Cardiac muscle cell (in vitro differentiated cells and primary cell): ENCODE measurements at regions not wholly inside any gene's neighbourhood (a gene's known extent, or its start where the extent isn't known, plus 50 kb on each side); places are given as distances from the start of the nearest gene placed in this dataset.
A peak's percentile ranks its signal among the peaks of the same experiment; 100 is the strongest.

Experiments
- DNase-seq, 2 donors: peaks; one replicate each; pipeline versions ENCODE4 v3.0.0 to v3.0.0-alpha.2; 2010 to 2017; ENCODE audit warnings: low read depth in 1 of 2, low spot score in 1 of 2
- H3K27ac ChIP-seq: fragments of 200-600 bp; sonication (generic); 2 replicates; pipeline ENCODE4 v1.5.1; 2016
- H3K27me3 ChIP-seq: fragments of 200-600 bp; sonication (generic); 2 replicates; pipeline ENCODE4 v1.6.0; 2016; ENCODE audit warnings: control low read depth
- H3K36me3 ChIP-seq: fragments of 200-600 bp; sonication (generic); 2 replicates; pipeline ENCODE4 v1.5.1; 2016; ENCODE audit warnings: control low read depth
- H3K4me1 ChIP-seq: fragments of 200-600 bp; sonication (generic); 2 replicates; pipeline ENCODE4 v1.8.1; 2017; ENCODE audit warnings: low read depth, mild to moderate bottlenecking, mixed run types
- H3K4me3 ChIP-seq: fragments of 200-600 bp; sonication (generic); 2 replicates; pipeline ENCODE4 v1.5.1; 2016; ENCODE audit warnings: mild to moderate bottlenecking
- H3K9me3 ChIP-seq: fragments of 200-600 bp; sonication (generic); 2 replicates; pipeline ENCODE4 v1.5.1; 2017; ENCODE audit warnings: low read depth, mild to moderate bottlenecking, control low read depth
- CTCF ChIP-seq: IDR thresholded peaks from 2 replicates; pipeline ENCODE4 v1.5.1; 2012; ENCODE audit warnings: low read depth, mild to moderate bottlenecking, low read length

- Histone ChIP-seq H3K27me3 (no peaks in the 10 kb centered on the region), H3K27ac (no peak overlapping the region)
- DNase-seq: peak in 1 of 2 donors; percentile 25
These were observed 117.0 kb upstream of the ASCC3 start for GRCh38 chr6:100998111-100998510.

GRCh38 chr6:100999034-100999597, 118.0 kb upstream of the ASCC3 start:
- Histone ChIP-seq H3K4me3 (no peak overlapping the region), H3K27me3 (no peaks in the 10 kb centered on the region), H3K27ac (no peak overlapping the region), H3K9me3 (no peaks in the 10 kb centered on the region), H3K4me1 (no peaks in the 10 kb centered on the region), H3K36me3 (no peaks in the 10 kb centered on the region)
- no peak for DNase-seq
- no peak for TF ChIP-seq CTCF

More at GRCh38 chr6:100998111-100998510, 117.0 kb upstream of the ASCC3 start:
- H3K4me3 ChIP-seq: no peak overlapping the region
- no peak for TF ChIP-seq CTCF
- no peaks in the 10 kb centered on the region for H3K36me3 ChIP-seq
- no peaks in the 10 kb centered on the region for H3K4me1 ChIP-seq
- no peaks in the 10 kb centered on the region for H3K9me3 ChIP-seq

GRCh38 chr6:101000341-101000740, 119.2 kb upstream of the ASCC3 start:
- peak in 1 of 2 donors; percentile 37 for DNase-seq
- H3K9me3 ChIP-seq: no peaks in the 10 kb centered on the region
- H3K27me3 ChIP-seq: no peaks in the 10 kb centered on the region
- no peak overlapping the region for H3K27ac ChIP-seq
- H3K36me3 ChIP-seq: no peaks in the 10 kb centered on the region
- no peaks in the 10 kb centered on the region for H3K4me1 ChIP-seq
- no peak overlapping the region for H3K4me3 ChIP-seq
- TF ChIP-seq CTCF: no peak

GRCh38 chr6:101001012-101001411, 119.9 kb upstream of the ASCC3 start:
- peak in 1 of 2 donors; percentile 51 for DNase-seq
- no peak for TF ChIP-seq CTCF
- H3K27me3 ChIP-seq: no peaks in the 10 kb centered on the region
- no peaks in the 10 kb centered on the region for H3K4me1 ChIP-seq
- no peak overlapping the region for H3K27ac ChIP-seq
- H3K4me3 ChIP-seq: no peak overlapping the region
- no peaks in the 10 kb centered on the region for H3K9me3 ChIP-seq
- no peaks in the 10 kb centered on the region for H3K36me3 ChIP-seq

- Histone ChIP-seq H3K27me3 (no peaks in the 10 kb centered on the region), H3K4me1 (no peaks in the 10 kb centered on the region), H3K4me3 (no peak overlapping the region), H3K27ac (no peak overlapping the region), H3K9me3 (no peaks in the 10 kb centered on the region), H3K36me3 (no peaks in the 10 kb centered on the region)
- no peak for TF ChIP-seq CTCF
- no peak for DNase-seq
These were observed 120.5 kb upstream of the ASCC3 start for GRCh38 chr6:101001607-101002006.
